ENCODE measurements at regions not wholly inside any gene's neighbourhood (a gene's known extent, or its start where the extent isn't known, plus 50 kb on each side); places are given as distances from the start of the nearest gene placed in this dataset.
A peak's percentile ranks its signal among the peaks of the same experiment; 100 is the strongest.
"Not testable (repeated sequence)": the region's sequence is repeated elsewhere in the genome, so short reads cannot be mapped to it uniquely, and the experiment has no call there.

- H3K36me3 Mint-ChIP-seq: peaks cover 2% of the 10 kb centered on the region
- peak overlapping the region in 1 of 3 donors; percentile 13 for H3K27ac Mint-ChIP-seq
- H3K4me1 Mint-ChIP-seq: no peaks in the 10 kb centered on the region
- peaks cover 0 to 7% (median 7%) of the 10 kb centered on the region in 3 donors for H3K9me3 Mint-ChIP-seq
- peaks cover 5% of the 10 kb centered on the region for H3K27me3 Mint-ChIP-seq
- no peak overlapping the region for H3K4me3 Mint-ChIP-seq
These were observed 619.4 kb upstream of the B3GAT1 start for GRCh38 chr11:135031205-135031989.

GRCh38 chr11:135027461-135027860, 615.4 kb upstream of the B3GAT1 start:
- H3K27me3 Mint-ChIP-seq: peaks cover 7% of the 10 kb centered on the region
- H3K4me1 Mint-ChIP-seq: no peaks in the 10 kb centered on the region
- no peak overlapping the region for H3K27ac Mint-ChIP-seq
- no peak overlapping the region for H3K4me3 Mint-ChIP-seq
- H3K9me3 Mint-ChIP-seq: peaks cover 0 to 4% (median 1%) of the 10 kb centered on the region in 3 donors
- peaks cover 2% of the 10 kb centered on the region for H3K36me3 Mint-ChIP-seq

GRCh38 chr11:135023499-135023898, 611.5 kb upstream of the B3GAT1 start:
- H3K36me3 Mint-ChIP-seq: peaks cover 2% of the 10 kb centered on the region
- peaks cover 1 to 4% (median 2%) of the 10 kb centered on the region in 3 donors for H3K9me3 Mint-ChIP-seq
- peaks cover 3% of the 10 kb centered on the region for H3K27me3 Mint-ChIP-seq
- no peak overlapping the region for H3K4me3 Mint-ChIP-seq
- H3K27ac Mint-ChIP-seq: no peak overlapping the region
- no peaks in the 10 kb centered on the region for H3K4me1 Mint-ChIP-seq

GRCh38 chr11:135022454-135022853, 610.4 kb upstream of the B3GAT1 start:
- Mint-ChIP-seq H3K4me1 (no peaks in the 10 kb centered on the region), H3K4me3 (no peak overlapping the region), H3K36me3 (no peaks in the 10 kb centered on the region), H3K27me3 (peaks cover 3% of the 10 kb centered on the region), H3K27ac (no peak overlapping the region), H3K9me3 (peaks cover 0 to 2% (median 2%) of the 10 kb centered on the region in 3 donors)

- Mint-ChIP-seq H3K27ac (no peak overlapping the region), H3K27me3 (peaks cover 5% of the 10 kb centered on the region)
These were observed 607.9 kb upstream of the B3GAT1 start for GRCh38 chr11:135019899-135020298.

GRCh38 chr11:135019343-135019871, 607.4 kb upstream of the B3GAT1 start:
- no peaks in the 10 kb centered on the region for H3K36me3 Mint-ChIP-seq
- H3K27ac Mint-ChIP-seq: no peak overlapping the region
- H3K9me3 Mint-ChIP-seq: peaks cover 0 to 6% (median 0%) of the 10 kb centered on the region in 3 donors
- H3K4me3 Mint-ChIP-seq: no peak overlapping the region
- peaks cover 6% of the 10 kb centered on the region for H3K27me3 Mint-ChIP-seq
- H3K4me1 Mint-ChIP-seq: peaks cover 0 to 2% (median 0%) of the 10 kb centered on the region in 3 donors

More at GRCh38 chr11:135019899-135020298, 607.9 kb upstream of the B3GAT1 start:
- Mint-ChIP-seq H3K4me3 (no peak overlapping the region), H3K9me3 (peaks cover 0 to 6% (median 0%) of the 10 kb centered on the region in 3 donors), H3K36me3 (no peaks in the 10 kb centered on the region), H3K4me1 (peaks cover 0 to 2% (median 0%) of the 10 kb centered on the region in 3 donors)

GRCh38 chr11:135017296-135017695, 605.3 kb upstream of the B3GAT1 start:
- H3K36me3 Mint-ChIP-seq: no peaks in the 10 kb centered on the region
- no peak overlapping the region for H3K27ac Mint-ChIP-seq
- peaks cover 13% of the 10 kb centered on the region for H3K27me3 Mint-ChIP-seq
- H3K4me1 Mint-ChIP-seq: peaks cover 0 to 2% (median 0%) of the 10 kb centered on the region in 3 donors
- H3K9me3 Mint-ChIP-seq: peaks cover 0 to 6% (median 5%) of the 10 kb centered on the region in 3 donors
- H3K4me3 Mint-ChIP-seq: no peak overlapping the region

GRCh38 chr11:135015966-135016365, 603.9 kb upstream of the B3GAT1 start:
- peaks cover 11% of the 10 kb centered on the region for H3K27me3 Mint-ChIP-seq
- H3K4me1 Mint-ChIP-seq: peaks cover 0 to 2% (median 0%) of the 10 kb centered on the region in 3 donors
- peaks cover 0 to 10% (median 6%) of the 10 kb centered on the region in 3 donors for H3K9me3 Mint-ChIP-seq

GRCh38 chr11:135011313-135011712, 599.3 kb upstream of the B3GAT1 start:
- not testable (repeated sequence) for H3K27ac Mint-ChIP-seq, H3K4me1 Mint-ChIP-seq, H3K4me3 Mint-ChIP-seq, H3K36me3 Mint-ChIP-seq
- Mint-ChIP-seq H3K9me3 (peaks cover 0 to 10% (median 4%) of the 10 kb centered on the region in 3 donors), H3K27me3 (peaks cover 13% of the 10 kb centered on the region)

More at GRCh38 chr11:135015966-135016365, 603.9 kb upstream of the B3GAT1 start:
- Mint-ChIP-seq H3K36me3 (no peaks in the 10 kb centered on the region), H3K4me3 (no peak overlapping the region), H3K27ac (no peak overlapping the region)

GRCh38 chr11:135009125-135009524, 597.1 kb upstream of the B3GAT1 start:
- Mint-ChIP-seq H3K4me3 (no peak overlapping the region), H3K9me3 (peaks cover 0 to 10% (median 0%) of the 10 kb centered on the region in 3 donors)

GRCh38 chr11:135008412-135008811, 596.4 kb upstream of the B3GAT1 start:
- no peaks in the 10 kb centered on the region for H3K36me3 Mint-ChIP-seq
- no peak overlapping the region for H3K4me3 Mint-ChIP-seq
- H3K27me3 Mint-ChIP-seq: peaks cover 1% of the 10 kb centered on the region
- peaks cover 0 to 10% (median 0%) of the 10 kb centered on the region in 3 donors for H3K9me3 Mint-ChIP-seq
- no peaks in the 10 kb centered on the region for H3K4me1 Mint-ChIP-seq
- H3K27ac Mint-ChIP-seq: no peak overlapping the region

More at GRCh38 chr11:135009125-135009524, 597.1 kb upstream of the B3GAT1 start:
- Mint-ChIP-seq H3K36me3 (no peaks in the 10 kb centered on the region), H3K27me3 (peaks cover 5% of the 10 kb centered on the region), H3K27ac (no peak overlapping the region), H3K4me1 (no peaks in the 10 kb centered on the region)

GRCh38 chr11:135008001-135008405, 596.0 kb upstream of the B3GAT1 start:
- no peak overlapping the region for H3K4me3 Mint-ChIP-seq

GRCh38 chr11:135006800-135007199, 594.8 kb upstream of the B3GAT1 start:
- Mint-ChIP-seq H3K9me3 (peaks cover 0 to 2% (median 0%) of the 10 kb centered on the region in 3 donors), H3K27ac (no peak overlapping the region), H3K36me3 (no peaks in the 10 kb centered on the region), H3K4me3 (no peak overlapping the region), H3K4me1 (no peaks in the 10 kb centered on the region), H3K27me3 (peaks cover 1% of the 10 kb centered on the region)

More at GRCh38 chr11:135008001-135008405, 596.0 kb upstream of the B3GAT1 start:
- Mint-ChIP-seq H3K27ac (no peak overlapping the region), H3K36me3 (no peaks in the 10 kb centered on the region), H3K4me1 (no peaks in the 10 kb centered on the region), H3K9me3 (peaks cover 0 to 8% (median 0%) of the 10 kb centered on the region in 3 donors), H3K27me3 (peaks cover 1% of the 10 kb centered on the region)

- Mint-ChIP-seq H3K27me3 (peaks cover 5% of the 10 kb centered on the region), H3K36me3 (no peaks in the 10 kb centered on the region), H3K4me1 (no peaks in the 10 kb centered on the region), H3K27ac (no peak overlapping the region), H3K4me3 (no peak overlapping the region), H3K9me3 (peaks cover 0 to 2% (median 0%) of the 10 kb centered on the region in 3 donors)
These were observed 592.5 kb upstream of the B3GAT1 start for GRCh38 chr11:135004495-135004894.

- Mint-ChIP-seq H3K4me3 (no peak overlapping the region), H3K9me3 (peaks cover 0 to 2% (median 0%) of the 10 kb centered on the region in 3 donors), H3K4me1 (no peaks in the 10 kb centered on the region), H3K27ac (no peak overlapping the region), H3K27me3 (peaks cover 3% of the 10 kb centered on the region), H3K36me3 (no peaks in the 10 kb centered on the region)
These were observed 590.2 kb upstream of the B3GAT1 start for GRCh38 chr11:135002236-135002635.

All from IgD-negative memory B cell (primary cell).